ENCODE measurements at regions not wholly inside any gene's neighbourhood (a gene's known extent, or its start where the extent isn't known, plus 50 kb on each side); places are given as distances from the start of the nearest gene placed in this dataset.

DNA sequence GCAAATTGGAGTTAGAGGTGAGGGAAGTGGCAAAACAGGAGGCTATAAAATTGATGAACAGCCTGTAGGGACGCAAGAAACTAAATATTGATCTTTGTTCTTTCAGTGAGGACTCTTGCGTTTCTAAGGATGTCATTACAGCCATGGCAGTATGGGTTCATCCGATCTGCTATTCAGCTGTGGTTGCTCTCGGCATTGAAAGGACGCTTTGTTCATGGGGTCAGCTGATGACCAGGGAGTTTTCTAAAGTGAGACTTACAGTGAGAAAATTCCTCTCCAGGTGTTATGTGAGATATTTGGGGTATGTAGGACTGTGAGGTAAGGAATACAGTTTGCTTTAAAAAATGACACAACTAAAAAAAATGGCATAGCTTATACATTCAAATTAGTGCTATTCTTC is 52.7 kb upstream of the PELI1 start:
- no peak for DNase-seq

DNA sequence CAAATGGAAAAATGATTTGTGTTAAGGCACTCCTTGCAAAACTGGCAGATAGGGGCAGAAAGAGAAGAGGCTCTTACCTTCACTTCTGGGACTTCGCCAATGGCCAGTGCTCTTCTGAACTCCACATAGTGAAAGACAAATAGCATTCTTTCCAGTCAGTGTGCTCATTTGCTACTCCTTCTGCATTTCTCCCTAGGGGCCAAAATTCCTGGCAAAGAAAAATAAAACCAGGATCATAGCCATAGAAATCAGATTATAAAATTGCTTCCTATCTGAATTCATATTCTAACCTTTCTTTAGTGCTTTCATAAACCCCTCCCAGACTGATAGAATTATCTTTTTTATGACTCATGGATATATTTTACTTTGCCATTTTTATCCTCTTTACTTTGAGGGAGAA is 56.9 kb upstream of the PELI1 start:
- DNase-seq, result no peak

DNA sequence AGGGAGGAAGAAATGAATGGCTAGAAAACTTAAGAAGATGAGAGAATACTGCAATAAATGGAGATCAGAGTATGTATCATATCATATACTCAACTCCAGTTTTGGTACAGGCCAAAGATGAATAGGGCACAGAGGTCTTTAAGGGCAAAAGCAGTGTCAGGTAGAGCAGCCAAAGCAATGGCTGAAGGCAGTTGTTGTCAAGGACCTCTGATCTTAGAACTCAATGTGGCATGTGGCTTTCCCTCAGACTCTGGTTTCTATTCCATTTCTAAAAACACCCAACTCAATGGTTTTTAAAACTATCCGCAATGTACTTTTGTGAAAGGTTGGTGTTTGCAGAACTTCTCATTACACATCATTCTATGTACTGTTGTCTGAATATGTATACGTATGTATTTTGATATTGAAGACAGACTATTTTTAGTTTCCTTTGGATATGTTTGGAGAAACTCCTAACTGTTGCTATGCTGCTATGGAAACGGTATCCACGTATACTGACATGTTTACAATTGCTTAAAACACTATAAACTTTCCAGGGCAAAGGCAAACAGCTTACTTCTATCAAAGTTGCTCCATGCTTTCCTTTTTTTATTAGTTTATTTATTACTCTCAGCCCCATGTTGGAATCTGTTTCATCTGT is 58.1 kb upstream of the PELI1 start:
- no peak for DNase-seq

DNA sequence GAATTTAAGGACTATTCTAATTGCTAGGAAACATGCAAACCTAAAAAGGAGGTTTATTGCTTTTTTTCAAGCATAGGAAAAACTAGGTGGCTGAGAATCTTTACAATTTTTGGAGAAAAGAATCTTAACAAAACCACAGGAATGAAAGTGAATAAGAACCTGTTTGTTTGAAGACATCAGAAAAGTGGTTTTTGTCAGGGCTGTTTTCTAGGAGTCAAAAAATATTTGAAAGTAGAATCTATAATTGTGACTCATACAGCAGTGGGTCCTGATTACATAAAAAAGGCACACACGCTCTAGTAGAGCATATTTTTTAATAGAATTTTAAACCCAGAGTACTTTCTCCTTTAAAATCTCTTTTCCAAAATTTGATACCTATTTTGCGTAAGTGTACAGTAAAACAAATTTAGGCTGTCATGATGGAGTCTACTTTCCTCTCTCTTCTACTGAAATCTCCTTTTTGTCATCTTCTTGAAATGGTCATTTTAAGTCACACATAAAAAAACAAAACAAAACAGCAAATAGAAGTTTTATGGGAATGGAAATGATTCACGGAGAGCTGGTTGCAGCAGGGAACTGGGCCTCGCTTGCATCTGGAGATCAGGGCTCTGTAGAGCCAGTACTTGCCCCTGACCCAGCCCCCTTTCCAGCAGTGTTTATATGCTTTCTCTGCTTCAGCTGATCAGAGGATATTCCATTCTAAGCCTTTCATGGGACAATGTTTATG is 59.1 kb upstream of the PELI1 start:
- DNase-seq, result no peak

DNA sequence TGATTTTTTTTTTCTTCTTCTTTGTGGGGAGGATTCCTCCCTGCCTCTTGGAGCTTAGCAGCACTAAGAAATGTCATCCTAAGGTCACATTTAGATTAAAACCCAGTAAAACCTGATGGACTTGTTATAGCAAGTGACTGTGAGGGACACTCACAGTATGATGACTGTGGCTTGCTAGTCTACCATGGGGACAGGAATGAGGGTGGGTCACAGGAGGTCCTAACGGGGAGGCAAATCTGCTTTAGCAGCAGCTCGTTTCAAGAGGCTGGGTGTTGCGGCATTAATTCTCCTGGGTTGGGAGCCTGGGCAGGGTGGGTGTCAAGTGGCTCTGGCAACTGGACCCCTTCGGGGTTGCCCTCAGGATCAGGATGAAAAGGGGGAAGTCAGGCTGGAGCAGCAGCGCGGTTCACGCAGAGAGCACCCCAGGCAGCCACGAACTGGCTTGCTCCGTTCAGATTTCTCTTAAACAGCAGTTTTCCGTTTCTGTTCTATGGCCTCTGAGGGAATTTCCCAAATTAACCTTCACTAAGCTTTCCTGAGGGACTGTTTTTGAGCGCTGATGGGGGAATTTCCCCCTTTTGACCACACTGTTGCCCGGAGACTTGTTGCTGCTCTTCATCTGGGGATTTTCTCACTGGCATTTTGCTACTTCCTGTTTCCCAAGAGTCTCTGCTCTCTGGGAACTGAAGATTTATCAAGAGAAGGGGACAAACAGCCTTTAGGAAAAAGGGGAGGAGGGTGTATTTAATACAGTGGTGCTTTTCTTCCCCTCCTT is 59.8 kb upstream of the PELI1 start:
- DNase-seq, result peak in 1 of 4 experiments; percentile 4

DNA sequence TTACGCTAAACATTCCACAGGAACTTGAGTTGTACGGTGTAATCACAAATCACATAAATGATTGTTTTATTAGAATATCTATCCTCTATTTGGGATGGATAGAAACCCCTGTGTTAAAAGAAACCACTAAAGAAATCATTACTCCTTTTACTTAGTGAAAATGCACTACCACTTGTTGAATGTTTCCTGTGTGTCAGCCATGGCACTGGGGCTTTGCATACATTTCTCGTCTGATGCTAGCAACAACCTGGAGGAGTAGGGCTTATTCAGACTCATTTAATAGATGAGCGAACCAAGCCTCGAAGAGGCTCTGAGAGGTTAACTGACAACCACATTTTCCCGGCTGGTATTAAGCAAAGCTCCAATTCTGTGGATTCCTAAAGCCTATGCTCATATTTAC is 60.5 kb upstream of the PELI1 start:
- peak in 1 of 4 experiments; percentile 3 for DNase-seq

DNA sequence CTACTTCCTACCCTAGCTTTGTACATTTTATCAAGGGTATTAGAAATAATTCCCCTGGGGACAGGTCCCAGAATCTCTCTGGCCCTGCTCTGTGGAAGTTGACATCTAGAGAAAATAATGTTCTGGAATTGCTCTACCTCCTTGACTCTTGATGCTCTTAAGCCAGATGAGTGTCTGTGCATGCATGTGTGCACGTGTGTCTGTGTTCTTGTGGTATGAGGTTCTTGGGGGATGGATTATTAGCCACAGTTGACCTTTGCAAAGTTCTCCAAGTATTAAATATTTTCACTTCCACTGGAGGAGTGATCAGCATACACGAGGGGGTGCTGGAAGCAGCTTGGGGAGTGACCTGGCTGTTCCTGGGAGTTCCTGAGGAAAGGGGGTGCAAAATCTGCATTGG is 61.2 kb upstream of the PELI1 start:
- DNase-seq, result no peak

DNA sequence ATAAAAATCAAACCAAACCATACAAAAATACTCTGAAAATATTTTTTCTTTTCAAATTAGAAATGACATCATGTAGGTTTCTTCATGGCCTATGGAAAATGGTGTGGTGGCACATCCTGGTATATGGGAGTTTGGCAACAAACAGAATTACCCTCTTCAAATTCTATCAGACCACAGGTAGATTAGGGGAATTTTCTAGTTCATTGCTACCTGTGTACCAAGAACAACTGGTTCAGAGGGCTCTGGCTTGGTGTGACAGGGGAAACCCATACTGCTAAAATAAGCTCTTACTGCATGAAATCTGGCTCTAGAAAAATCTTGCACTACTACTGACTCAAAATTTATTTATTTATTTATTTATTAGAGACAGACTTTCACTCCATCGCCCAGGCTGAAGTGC is 63.4 kb upstream of the PELI1 start:
- no peak for DNase-seq

DNA sequence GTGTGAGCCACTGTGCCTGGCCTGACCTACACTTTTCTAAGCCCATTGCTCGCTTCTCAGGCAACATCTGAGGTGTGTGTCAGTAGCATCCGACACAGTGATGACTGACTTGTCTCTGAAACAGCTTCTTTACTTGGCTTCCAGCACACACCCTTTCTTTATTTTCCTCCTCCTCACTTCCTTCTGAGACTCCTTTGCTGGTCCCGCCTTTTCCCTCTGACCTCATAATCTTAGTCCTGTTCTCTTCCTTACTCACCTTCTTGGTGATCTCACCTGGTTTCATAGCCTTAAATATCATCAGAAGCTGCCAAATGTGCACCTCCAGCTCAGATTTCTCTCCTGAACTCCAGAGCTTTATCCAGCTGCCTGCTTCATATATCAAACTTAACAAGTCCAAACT is 66.6 kb upstream of the PELI1 start:
- DNase-seq, result no peak

DNA sequence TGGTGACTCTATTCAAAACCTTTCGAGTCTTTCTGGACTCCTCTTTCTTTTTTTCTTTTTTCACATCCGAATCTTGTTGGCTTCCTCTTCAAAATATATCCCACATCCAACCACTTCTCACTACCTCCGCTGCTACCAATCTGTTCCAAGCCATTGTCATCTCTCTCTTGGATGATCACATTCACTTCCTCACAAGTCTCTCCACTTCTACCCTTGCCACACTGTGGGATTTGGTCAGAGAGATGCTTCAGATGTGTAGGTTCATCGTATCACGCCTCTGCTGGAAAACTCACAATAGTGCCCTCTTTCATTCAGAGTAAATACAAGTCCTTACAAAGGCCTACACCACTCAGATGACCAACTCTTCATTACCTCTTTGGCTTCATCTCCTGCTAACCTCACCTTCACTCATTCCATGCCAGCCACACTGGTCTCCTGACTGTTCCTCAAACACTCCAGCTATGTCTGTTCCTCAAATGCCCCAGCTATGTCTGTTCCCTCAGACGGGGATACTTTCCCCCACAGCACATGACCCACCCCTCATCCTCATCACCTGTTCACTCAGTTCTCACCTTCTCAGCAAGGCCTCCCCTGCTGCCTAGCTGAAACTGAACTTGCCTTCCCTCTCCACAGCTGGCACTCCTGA is 67.2 kb upstream of the PELI1 start:
- DNase-seq, result no peak

DNA sequence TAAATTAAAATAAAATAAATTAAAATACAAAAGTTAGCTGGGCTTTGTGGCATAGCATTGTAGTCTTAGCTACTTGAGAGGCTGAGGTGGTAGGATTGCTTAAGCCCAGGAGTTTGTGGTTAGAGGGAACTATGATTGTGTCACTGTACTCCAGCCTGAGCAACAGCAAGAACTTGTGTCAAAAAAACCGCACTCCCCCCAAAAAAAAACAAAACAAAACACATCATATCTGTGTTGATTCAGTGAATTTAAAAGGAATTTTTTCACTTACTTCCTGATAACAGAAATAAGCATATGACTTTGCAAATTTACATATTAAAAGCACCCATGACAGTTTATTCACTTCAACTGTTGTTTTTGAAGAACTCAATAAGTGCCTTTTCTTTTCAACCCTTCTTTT is 68.1 kb upstream of the PELI1 start:
- DNase-seq, result no peak

DNA sequence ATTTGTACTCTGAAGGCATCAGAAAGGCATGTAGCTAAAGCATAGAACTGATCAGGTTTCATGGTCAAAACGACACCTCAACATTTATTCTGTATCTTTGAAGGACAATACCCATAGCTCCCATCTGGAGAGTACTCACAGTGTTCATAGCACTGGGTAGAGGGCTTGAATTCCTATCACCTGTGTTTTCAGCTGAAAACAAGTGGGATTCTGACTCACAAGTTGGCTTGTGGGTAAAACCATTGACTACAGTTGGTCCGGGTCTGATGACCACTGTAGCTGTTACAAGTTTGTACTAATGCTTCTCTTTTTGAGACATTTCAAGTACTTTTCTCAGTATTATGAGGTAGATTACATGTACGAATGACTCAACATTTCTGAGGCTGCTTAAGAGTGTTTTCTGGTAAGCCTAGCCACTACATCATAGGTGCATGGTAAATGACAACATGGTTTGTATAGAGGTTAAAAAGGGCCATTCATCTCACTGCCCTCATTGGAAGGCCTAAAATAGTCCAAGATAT is 68.6 kb upstream of the PELI1 start:
- no peak for DNase-seq

DNA sequence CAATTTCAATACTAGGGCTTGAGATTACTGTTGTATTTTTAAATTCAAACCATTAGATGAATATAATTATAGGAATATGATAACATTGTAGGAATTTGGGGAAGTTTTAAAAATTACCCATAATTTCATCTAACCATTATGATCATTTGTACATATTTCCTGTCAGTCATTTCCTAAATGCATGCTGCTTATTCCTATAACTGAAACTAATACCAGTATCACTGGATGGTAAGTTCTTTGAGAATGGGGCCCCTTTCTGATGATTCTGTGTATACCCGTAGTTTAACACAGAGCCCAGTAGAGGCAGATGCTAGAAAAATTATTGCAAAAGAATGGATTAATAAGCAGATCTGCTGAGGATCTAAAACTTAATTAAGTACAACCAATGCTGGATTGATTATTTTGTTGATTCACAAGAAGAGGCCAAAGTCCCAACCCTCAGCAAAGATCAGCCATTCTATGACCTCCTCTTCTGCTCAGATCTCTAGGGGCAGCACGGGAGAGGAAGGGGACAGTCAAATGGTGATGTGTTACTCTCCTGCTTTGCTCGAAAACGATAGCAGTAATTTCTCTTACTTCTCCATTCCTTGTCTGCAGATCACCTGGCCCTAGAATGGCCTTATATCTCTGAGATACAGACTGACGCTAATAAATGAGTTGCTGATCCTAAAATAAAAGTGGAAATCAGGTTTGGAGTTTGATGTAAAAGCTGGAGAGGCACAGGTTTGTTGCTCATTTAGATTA is 69.5 kb upstream of the PELI1 start:
- DNase-seq, result no peak

DNA sequence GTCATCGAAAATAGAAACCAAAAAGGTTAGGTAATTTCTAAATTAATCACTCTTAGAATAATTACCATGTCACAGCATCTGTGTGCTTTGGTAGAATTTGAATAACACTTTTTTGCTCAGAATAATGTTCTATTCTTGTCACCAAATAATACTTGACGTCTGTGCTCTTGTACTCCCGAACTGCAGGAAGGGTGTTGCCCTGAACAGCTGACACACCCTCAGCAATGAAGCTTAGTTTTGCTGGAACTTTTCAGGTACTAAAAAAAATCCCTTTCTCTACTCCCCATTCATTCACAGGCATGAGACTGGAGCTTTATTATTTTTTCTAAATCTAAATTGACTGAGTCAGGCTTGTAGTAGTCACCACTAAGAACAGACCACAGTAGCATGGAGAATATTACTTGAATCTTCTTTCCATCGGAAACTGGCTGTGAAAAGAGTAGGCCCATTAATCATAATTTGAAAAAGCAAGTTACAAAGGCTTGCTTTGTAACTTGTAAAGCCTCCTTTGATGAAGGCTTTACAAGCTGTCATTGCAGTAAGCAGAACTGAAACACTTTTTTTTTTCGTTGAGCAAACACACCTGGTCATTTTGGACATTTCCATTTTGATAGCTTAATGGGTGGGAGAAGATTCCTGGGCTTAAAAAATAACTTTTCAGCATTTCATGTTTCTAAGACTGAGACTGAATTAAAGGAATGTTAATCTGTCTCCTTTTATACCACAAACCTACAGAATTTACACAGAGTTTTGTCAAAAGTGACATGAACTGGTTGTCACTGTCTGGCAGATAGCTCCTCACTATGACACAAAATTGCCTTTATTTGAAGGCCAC is 70.3 kb upstream of the PELI1 start:
- DNase-seq, result no peak

DNA sequence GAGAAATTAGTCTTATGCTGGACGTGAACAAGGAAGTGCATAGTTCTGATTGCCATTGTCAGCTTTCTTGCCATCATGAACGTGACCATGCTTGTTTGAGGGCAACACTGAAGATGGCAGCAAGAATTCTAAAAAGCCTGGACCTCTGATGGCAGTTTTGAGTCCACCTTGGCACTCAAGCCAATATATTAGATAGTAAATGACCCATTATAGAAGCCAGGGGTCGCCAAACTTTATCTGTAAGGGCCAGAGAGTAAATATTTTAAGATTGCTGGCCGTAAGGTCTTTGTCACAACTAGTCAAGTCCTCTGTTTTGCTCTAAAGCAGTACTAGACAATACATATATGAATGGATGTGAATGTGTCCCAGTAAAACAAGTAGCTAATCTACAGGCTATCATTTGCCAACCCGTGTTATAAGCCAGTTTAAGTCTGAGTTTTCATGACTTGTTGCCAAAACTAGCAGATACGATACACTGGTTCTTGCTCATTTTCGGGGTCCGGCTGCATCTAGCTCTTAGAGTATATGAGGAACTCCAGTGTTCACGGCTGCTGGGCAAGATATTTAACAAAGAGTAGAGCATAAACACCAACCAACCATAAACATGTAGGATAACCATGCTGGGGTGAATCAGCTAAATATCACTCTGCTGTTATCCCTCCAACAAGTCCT is 73.1 kb upstream of the PELI1 start:
- no peak for DNase-seq

DNA sequence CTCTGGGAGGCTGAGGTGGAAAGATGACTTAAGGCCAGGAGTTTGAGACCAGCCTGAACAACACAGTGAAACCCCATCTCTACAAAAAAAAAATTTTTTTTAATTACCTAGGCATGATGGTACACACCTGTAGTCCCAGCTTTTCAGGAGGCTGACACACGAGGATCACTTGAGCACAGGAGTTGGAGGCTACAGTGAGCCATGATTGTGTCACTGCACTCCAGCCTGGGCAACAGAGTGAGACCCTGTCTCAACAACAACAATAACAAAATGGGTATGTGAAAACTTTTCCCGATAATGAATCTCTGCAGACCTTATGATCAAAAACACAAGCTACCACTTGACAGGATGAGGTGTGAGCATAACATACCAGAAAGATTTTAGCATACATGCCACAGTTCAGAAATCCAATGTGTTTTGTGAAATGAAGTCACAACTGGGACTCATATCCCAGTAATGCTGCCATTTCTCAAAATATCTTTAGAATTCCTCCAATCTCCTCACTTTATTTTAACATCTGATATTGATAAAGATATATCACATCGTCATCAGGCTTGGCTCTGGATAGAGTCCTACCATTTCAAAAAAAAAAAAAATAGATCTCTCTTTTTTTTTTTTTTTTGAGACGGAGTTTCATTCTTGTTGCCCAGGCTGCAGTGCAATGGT is 74.0 kb upstream of the PELI1 start:
- DNase-seq, result no peak

DNA sequence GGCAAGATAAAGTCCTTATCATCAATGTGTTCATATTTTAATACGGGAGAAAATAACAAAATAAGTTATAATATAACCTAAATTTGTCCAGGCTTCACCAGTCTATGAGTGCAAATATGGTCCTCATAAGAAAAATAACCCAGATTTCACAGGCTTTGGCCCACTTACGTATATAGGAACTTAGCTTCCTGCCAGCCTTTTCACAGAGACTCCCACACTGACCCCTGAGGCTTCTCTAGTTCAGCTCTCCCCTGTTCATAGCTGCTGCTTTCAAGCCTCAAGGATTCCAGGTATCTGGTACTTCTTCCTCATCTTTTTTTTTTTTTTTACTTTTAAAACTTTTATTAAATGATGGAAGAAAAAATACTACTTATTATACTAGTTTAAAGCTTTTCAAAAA is 74.9 kb upstream of the PELI1 start:
- no peak for DNase-seq

DNA sequence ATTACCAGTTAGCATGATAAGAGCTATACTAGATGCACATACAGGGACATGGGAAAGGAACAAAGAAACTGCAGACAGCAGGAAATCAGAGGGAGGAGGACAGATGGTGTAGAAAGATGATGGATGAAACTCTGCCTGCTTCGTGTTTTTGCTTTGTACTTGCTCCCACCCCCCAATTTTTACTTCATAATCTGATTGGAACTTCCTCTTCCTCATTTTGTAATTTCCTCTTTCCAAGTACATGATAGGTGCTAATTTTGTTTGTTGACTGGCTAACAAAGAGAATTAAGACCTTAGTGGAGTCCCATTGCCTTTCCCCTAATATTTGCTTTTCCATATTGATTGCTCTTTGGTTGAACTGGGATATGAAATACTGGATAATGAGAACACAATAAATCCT is 76.0 kb upstream of the PELI1 start:
- DNase-seq, result no peak

DNA sequence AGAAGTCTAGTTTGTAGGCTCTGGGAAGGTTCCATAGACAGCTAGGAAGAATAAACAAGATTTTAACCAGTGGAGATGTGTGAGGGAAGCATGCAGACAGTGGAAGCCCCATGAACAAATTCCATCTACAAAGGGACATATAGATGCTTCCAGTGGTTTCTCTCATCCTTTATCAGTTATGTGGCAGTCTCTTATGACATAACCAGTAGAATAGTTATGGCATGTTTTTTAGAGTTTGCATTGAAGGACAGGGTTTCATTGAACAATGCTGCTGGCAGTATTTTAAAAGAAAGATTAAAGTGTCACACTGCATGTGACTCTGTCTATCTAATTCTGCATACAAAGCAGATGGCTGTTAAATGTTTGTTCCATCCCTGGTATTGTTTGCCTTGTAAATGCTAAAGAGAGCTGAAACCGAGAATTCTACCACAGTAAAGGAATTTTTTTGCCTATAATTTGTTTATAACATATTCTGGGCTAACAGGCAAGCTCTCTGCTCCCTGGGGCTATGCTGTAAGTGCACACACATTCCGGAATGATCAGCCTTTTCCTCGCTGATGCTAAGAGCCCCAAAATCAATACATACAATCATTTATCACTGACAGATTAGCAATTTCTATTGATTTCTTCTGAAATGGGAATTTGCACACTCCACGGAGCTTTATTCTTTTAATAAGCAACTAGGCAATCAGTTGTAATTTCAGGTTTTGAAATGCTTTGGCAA is 76.8 kb upstream of the PELI1 start:
- no peak for DNase-seq

DNA sequence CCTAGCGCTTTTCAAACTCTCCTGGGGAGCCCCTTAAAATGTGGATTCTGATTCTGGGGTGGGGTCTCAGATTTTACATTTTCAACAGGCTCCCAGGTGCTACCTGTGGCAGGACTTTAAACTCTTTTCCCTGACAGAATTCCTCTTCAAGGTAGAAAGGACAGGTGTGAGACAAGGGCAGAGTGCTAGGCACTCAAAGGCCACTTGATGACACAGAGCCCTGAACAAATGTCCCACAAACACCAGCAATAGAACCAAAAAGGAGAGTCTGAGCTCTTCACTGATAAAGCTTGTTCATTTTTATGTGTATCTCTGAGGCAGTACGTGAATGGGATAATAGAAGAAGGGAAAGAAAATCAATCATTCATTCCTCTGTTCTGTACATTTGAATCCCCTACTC is 77.7 kb upstream of the PELI1 start:
- no peak for DNase-seq
